Endothelial cell of umbilical vein (primary cell): ENCODE measurements at regions not wholly inside any gene's neighbourhood (a gene's known extent, or its start where the extent isn't known, plus 50 kb on each side); places are given as distances from the start of the nearest gene placed in this dataset.

Source experiments
- CTCF ChIP-seq, 2 donors: IDR thresholded peaks; 1 replicate in 1 of 2; 2 replicates in 1 of 2; pipeline ENCODE4 v1.5.1; 2011; ENCODE audit warnings: low read length in 2 of 2, mild to moderate bottlenecking in 2 of 2, moderate library complexity in 2 of 2, control low read depth in 1 of 2, inconsistent platforms in 1 of 2, low read depth in 1 of 2; ENCODE audit not compliant: insufficient read depth in 1 of 2; ENCODE audit errors: extremely low read depth in 1 of 2
- EZH2 ChIP-seq: IDR thresholded peaks from 2 replicates; pipeline ENCODE4 v1.6.1; 2012; ENCODE audit warnings: borderline replicate concordance, low read depth, mild to moderate bottlenecking, moderate library complexity, low read length, inconsistent platforms; ENCODE audit not compliant: severe bottlenecking
- FOS ChIP-seq: IDR thresholded peaks from 2 replicates; pipeline ENCODE4 v1.6.1; 2011; ENCODE audit warnings: mild to moderate bottlenecking, low read length, moderate library complexity, borderline replicate concordance; ENCODE audit not compliant: insufficient read depth
- GATA2 ChIP-seq: IDR thresholded peaks from 2 replicates; pipeline ENCODE4 v1.7.0; 2011; ENCODE audit warnings: low read depth, mild to moderate bottlenecking, moderate library complexity, mixed read lengths, low read length; ENCODE audit not compliant: insufficient read length, insufficient read depth
- JUN ChIP-seq: IDR thresholded peaks from 2 replicates; pipeline ENCODE4 v1.6.1; 2011; ENCODE audit warnings: borderline replicate concordance, low read depth; ENCODE audit not compliant: insufficient read length, insufficient read depth
- MYC ChIP-seq: IDR thresholded peaks from one replicate; pipeline ENCODE4 v1.6.1; 2011; ENCODE audit warnings: mild to moderate bottlenecking, low read depth, low read length
- POLR2A ChIP-seq: IDR thresholded peaks from 2 replicates; pipeline ENCODE4 v1.6.1; 2012; ENCODE audit warnings: low read depth, mild to moderate bottlenecking, control low read depth, low read length
- POLR2AphosphoS5 ChIP-seq: IDR thresholded peaks from 2 replicates; pipeline ENCODE4 v1.6.1; 2012; ENCODE audit warnings: low read depth, mild to moderate bottlenecking, control low read depth, low read length, moderate library complexity; ENCODE audit not compliant: insufficient read depth
- TF ChIP-seq, protein P1 (sequence below): IDR thresholded peaks from 2 replicates; pipeline ENCODE4 v1.6.1; 2011; ENCODE audit not compliant: insufficient read depth, insufficient read length

GRCh38 chr6:122042960-122043735 is 356.3 kb upstream of the HSF2 start:
- TF ChIP-seq POLR2A (no peak), CTCF (IDR thresholded peaks at IDR 0.05; ENCODE audit: extremely low read depth in 1 of 2, insufficient read depth in 1 of 2, low read depth in 1 of 2, low read length in 2 of 2) (no peak), MYC (no peak), JUN (no peak), POLR2AphosphoS5 (no peak), EZH2 (no peak), FOS (no peak), GATA2 (no peak)
- TF ChIP-seq, protein P1, sequence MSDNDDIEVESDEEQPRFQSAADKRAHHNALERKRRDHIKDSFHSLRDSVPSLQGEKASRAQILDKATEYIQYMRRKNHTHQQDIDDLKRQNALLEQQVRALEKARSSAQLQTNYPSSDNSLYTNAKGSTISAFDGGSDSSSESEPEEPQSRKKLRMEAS, result no peak
